ENCODE measurements at regions not wholly inside any gene's neighbourhood (a gene's known extent, or its start where the extent isn't known, plus 50 kb on each side); places are given as distances from the start of the nearest gene placed in this dataset.

- no peak for DNase-seq (ENCODE audit: low read depth, low spot score)
- Mint-ChIP-seq H3K27me3 (ENCODE audit: low read depth) (no peaks in the 10 kb centered on the region), H3K36me3 (ENCODE audit: low read depth) (no peaks in the 10 kb centered on the region), H3K4me3 (no peak overlapping the region), H3K4me1 (peaks cover 9% of the 10 kb centered on the region), H3K27ac (ENCODE audit: unreplicated experiment) (no peak overlapping the region), H3K9me3 (peaks cover 3% of the 10 kb centered on the region)
- TF ChIP-seq CTCF (conservative IDR thresholded peaks at IDR 0.05): no peak
Observed at GRCh38 chr6:140602431-140603248, 1228.2 kb upstream of the CITED2 start.

GRCh38 chr6:140601021-140601808, 1226.8 kb upstream of the CITED2 start:
- H3K4me3 Mint-ChIP-seq: no peak overlapping the region
- TF ChIP-seq CTCF (conservative IDR thresholded peaks at IDR 0.05): no peak
- H3K27ac Mint-ChIP-seq (ENCODE audit: unreplicated experiment): no peak overlapping the region
- DNase-seq (ENCODE audit: low read depth, low spot score): no peak
- no peaks in the 10 kb centered on the region for H3K36me3 Mint-ChIP-seq (ENCODE audit: low read depth)
- H3K9me3 Mint-ChIP-seq: peaks cover 3% of the 10 kb centered on the region
- H3K4me1 Mint-ChIP-seq: peaks cover 9% of the 10 kb centered on the region
- H3K27me3 Mint-ChIP-seq (ENCODE audit: low read depth): no peaks in the 10 kb centered on the region

GRCh38 chr6:140599916-140600315, 1225.5 kb upstream of the CITED2 start:
- peaks cover 9% of the 10 kb centered on the region for H3K4me1 Mint-ChIP-seq
- H3K27ac Mint-ChIP-seq (ENCODE audit: unreplicated experiment): no peak overlapping the region
- no peak for DNase-seq (ENCODE audit: low read depth, low spot score)
- no peak for TF ChIP-seq CTCF (conservative IDR thresholded peaks at IDR 0.05)
- peaks cover 3% of the 10 kb centered on the region for H3K9me3 Mint-ChIP-seq
- H3K4me3 Mint-ChIP-seq: no peak overlapping the region
- H3K27me3 Mint-ChIP-seq (ENCODE audit: low read depth): no peaks in the 10 kb centered on the region
- no peaks in the 10 kb centered on the region for H3K36me3 Mint-ChIP-seq (ENCODE audit: low read depth)

GRCh38 chr6:140597181-140597580, 1222.7 kb upstream of the CITED2 start:
- DNase-seq (ENCODE audit: low read depth, low spot score): no peak
- no peak overlapping the region for H3K27ac Mint-ChIP-seq (ENCODE audit: unreplicated experiment)
- H3K36me3 Mint-ChIP-seq (ENCODE audit: low read depth): peaks cover 3% of the 10 kb centered on the region
- no peak overlapping the region for H3K4me3 Mint-ChIP-seq
- TF ChIP-seq CTCF (conservative IDR thresholded peaks at IDR 0.05): no peak
- peaks cover 7% of the 10 kb centered on the region for H3K9me3 Mint-ChIP-seq
- H3K27me3 Mint-ChIP-seq (ENCODE audit: low read depth): no peaks in the 10 kb centered on the region
- H3K4me1 Mint-ChIP-seq: no peaks in the 10 kb centered on the region

- no peak overlapping the region for H3K27ac Mint-ChIP-seq (ENCODE audit: unreplicated experiment)
- H3K9me3 Mint-ChIP-seq: peaks cover 4% of the 10 kb centered on the region
- no peak for DNase-seq (ENCODE audit: low read depth, low spot score)
- H3K4me1 Mint-ChIP-seq: no peaks in the 10 kb centered on the region
- TF ChIP-seq CTCF (conservative IDR thresholded peaks at IDR 0.05): no peak
- peaks cover 3% of the 10 kb centered on the region for H3K36me3 Mint-ChIP-seq (ENCODE audit: low read depth)
- no peaks in the 10 kb centered on the region for H3K27me3 Mint-ChIP-seq (ENCODE audit: low read depth)
- no peak overlapping the region for H3K4me3 Mint-ChIP-seq
Observed at GRCh38 chr6:140594806-140595128, 1220.3 kb upstream of the CITED2 start.

All from neural crest cell (in vitro differentiated cells).